Right lobe of liver (tissue), 4 donors: ENCODE measurements at regions not wholly inside any gene's neighbourhood (a gene's known extent, or its start where the extent isn't known, plus 50 kb on each side); places are given as distances from the start of the nearest gene placed in this dataset.

ENCODE experiments used
- POLR2A ChIP-seq: fragments of 450-650 bp; IDR thresholded peaks from one replicate; pipeline ENCODE4 v1.6.1; 2017; ENCODE audit warnings: antibody characterized with exemption, mild to moderate bottlenecking
- TF ChIP-seq, protein P1 (sequence below), 4 donors: fragments of 200-600 bp in 3 of 4; fragments of 450-650 bp in 1 of 4; IDR thresholded peaks; one replicate each; pipeline versions ENCODE4 v1.5.1 to v1.8.0; 2016 to 2022; ENCODE audit warnings: antibody characterized with exemption in 4 of 4, mild to moderate bottlenecking in 2 of 4
- donor health status: DM: no; HTN: no; CAD: no.
- donor health status: DM: no; HTN: no; CAD: no.
- donor health status: DM: no; HTN: yes; CAD: no.

- TF ChIP-seq, protein P1, sequence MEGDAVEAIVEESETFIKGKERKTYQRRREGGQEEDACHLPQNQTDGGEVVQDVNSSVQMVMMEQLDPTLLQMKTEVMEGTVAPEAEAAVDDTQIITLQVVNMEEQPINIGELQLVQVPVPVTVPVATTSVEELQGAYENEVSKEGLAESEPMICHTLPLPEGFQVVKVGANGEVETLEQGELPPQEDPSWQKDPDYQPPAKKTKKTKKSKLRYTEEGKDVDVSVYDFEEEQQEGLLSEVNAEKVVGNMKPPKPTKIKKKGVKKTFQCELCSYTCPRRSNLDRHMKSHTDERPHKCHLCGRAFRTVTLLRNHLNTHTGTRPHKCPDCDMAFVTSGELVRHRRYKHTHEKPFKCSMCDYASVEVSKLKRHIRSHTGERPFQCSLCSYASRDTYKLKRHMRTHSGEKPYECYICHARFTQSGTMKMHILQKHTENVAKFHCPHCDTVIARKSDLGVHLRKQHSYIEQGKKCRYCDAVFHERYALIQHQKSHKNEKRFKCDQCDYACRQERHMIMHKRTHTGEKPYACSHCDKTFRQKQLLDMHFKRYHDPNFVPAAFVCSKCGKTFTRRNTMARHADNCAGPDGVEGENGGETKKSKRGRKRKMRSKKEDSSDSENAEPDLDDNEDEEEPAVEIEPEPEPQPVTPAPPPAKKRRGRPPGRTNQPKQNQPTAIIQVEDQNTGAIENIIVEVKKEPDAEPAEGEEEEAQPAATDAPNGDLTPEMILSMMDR (IDR thresholded peaks at IDR 0.05): no peak
- no peak for TF ChIP-seq POLR2A
Measured at GRCh38 chr3:152589644-152590043, 245.3 kb upstream of the P2RY1 start.
